ENCODE measurements at regions not wholly inside any gene's neighbourhood (a gene's known extent, or its start where the extent isn't known, plus 50 kb on each side); places are given as distances from the start of the nearest gene placed in this dataset.

DNA sequence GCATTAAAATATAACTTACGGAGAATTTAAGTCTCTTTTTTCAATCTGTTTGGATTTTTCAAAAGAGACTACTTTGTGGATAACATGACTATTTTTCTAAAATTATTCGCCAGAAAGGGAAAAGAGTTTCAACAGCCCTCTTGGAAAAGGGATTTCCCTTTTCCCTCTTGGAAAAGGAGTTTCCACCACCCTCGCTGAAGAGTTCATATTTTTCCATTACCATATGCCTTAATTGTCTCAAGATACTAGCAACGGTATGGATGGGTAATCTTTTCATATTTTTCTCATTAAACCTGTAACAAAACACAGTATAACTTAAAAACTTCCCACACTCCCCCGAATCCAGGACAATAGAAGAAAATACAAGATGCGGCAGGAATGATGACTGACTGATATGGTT lies 66.1 kb upstream of the SPATA12 start:
- TF ChIP-seq, protein P1, sequence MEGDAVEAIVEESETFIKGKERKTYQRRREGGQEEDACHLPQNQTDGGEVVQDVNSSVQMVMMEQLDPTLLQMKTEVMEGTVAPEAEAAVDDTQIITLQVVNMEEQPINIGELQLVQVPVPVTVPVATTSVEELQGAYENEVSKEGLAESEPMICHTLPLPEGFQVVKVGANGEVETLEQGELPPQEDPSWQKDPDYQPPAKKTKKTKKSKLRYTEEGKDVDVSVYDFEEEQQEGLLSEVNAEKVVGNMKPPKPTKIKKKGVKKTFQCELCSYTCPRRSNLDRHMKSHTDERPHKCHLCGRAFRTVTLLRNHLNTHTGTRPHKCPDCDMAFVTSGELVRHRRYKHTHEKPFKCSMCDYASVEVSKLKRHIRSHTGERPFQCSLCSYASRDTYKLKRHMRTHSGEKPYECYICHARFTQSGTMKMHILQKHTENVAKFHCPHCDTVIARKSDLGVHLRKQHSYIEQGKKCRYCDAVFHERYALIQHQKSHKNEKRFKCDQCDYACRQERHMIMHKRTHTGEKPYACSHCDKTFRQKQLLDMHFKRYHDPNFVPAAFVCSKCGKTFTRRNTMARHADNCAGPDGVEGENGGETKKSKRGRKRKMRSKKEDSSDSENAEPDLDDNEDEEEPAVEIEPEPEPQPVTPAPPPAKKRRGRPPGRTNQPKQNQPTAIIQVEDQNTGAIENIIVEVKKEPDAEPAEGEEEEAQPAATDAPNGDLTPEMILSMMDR (IDR thresholded peaks at IDR 0.05; ENCODE audit: insufficient read depth, low read depth, low read length): no peak
- DNase-seq (ENCODE audit: low read depth): no peak
- no peak overlapping the region for H3K4me3 ChIP-seq (ENCODE audit: low read depth, low read length)

DNA sequence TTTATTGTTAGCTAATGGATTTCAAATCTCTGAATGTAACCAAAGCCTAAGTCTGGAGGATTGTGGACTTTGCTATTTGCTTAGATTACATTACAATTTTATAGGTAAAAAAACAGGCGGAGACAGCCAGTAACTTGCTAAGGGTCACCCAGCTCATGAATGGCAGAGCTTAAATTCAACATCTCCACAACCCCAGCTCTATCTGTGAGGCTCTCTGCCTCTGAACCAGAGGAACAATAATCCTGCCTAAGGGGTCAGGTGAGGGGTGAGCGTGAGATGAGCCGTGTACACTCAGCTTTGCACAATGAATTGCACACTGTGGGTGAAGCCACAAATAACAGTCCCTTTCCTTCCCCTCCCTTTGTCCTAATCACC lies 69.8 kb upstream of the SPATA12 start:
- no peak for DNase-seq (ENCODE audit: low read depth)
- no peak overlapping the region for H3K4me3 ChIP-seq (ENCODE audit: low read depth, low read length)
- TF ChIP-seq, protein P1 (IDR thresholded peaks at IDR 0.05; ENCODE audit: insufficient read depth, low read depth, low read length): no peak

DNA sequence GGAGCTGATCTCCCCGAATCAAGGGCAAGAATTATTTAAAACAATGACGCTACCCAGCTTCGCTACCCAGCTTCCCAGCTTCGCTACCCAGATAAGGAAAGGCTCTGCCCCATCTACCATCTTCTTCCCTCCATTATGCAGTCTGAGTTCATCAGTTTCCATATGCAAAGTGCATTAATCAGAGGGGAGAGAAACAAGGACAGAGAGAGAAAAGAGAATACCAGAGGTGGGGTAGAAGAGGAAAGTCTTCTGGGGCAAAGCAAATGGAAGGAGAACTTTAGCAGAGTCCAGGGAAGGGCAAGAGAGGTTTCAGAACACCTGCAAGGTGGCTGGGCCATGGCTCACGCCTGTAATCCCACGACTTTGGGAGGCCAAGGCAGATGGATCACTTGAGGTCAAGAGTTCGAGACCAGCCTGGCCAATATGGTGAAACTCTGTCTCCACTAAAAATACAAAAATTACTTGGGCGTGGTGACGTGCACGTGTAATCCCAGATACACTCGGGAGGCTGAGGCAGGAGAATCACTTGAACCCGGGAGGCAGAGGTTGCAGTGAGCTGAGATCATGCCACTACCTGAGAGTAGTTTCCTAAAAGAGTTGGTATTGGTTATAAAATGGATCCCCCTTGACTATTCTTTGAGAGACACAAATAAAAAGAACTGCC lies 70.4 kb upstream of the SPATA12 start:
- DNase-seq (ENCODE audit: low read depth): no peak
- H3K4me3 ChIP-seq (ENCODE audit: low read depth, low read length): no peak overlapping the region
- TF ChIP-seq, protein P1 (IDR thresholded peaks at IDR 0.05; ENCODE audit: insufficient read depth, low read depth, low read length): no peak

DNA sequence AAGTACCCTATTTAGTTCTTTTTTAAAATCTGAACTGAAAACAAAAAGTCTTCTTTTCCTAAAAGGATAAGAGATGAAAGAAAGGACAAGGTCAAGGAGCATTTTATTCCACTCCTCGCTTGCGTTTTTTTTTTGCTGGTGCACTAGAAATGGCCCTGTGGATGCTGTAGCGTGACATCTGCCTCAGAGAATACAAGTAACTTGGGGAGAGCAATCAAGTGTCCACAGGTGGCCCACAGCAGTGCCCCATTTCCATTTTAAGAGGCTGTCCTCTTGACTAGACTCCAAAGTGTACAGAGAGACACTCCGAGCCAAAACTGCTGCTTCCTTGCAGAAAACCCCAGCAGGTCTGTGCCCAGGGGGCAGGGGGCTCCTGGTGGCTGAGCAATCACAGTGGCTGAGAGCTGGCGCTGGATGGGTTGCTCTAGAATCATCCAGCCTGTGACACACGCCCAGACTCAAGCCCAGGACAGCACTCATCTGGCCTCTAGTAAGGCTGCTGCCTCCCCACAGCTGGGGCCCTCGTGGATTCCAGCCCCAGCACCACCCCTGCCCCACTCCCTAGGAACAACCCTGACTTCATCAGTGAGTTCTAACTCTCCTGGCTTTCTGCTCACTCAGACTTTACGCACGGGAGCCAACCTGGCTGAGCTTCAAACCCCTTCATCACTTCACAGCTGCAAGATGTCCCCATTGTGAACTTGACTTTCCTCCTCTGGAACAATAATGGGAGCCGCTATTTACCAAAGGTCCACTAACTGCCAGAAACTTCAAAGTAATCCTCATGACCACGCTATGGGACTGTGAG lies 71.1 kb upstream of the SPATA12 start:
- DNase-seq (ENCODE audit: low read depth): no peak
- TF ChIP-seq, protein P1 (IDR thresholded peaks at IDR 0.05; ENCODE audit: insufficient read depth, low read depth, low read length): no peak
- H3K4me3 ChIP-seq (ENCODE audit: low read depth, low read length): no peak overlapping the region

DNA sequence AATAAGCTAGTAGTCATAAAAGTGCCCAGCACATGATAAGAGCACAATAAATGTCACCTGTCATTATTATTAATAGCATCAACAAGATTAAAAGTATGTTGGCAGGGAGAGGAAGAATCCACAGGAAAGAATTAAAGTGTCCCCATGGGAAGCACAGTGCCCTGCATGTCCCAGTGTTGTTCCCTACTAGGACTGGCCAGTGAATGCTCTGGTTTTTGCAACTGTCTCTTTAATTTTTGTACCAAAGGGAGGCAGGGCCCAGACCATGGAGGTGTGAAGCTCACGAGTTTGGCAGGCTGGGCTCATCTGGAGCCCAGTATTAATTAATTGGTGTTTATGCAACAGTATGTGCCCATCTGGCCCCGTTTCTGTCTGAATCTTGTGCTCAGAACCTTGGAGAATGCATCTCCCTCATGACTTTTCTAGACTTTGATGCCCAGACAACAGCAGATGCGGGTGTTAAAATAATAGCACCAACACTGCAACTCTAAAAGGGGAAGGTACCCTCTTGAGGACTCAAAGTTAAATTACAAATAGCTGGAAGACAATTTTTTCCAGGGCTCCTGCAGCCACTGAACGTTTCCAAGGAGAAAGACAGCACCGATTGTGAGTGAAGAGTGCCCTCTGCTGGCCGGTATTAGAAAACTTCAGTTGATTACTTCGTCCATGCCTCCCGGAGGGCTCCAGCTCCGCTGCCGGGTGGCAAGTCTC lies 71.9 kb upstream of the SPATA12 start:
- no peak overlapping the region for H3K4me3 ChIP-seq (ENCODE audit: low read depth, low read length)
- DNase-seq (ENCODE audit: low read depth): peak; percentile 89
- TF ChIP-seq, protein P1 (IDR thresholded peaks at IDR 0.05; ENCODE audit: insufficient read depth, low read depth, low read length): peak; percentile 74

DNA sequence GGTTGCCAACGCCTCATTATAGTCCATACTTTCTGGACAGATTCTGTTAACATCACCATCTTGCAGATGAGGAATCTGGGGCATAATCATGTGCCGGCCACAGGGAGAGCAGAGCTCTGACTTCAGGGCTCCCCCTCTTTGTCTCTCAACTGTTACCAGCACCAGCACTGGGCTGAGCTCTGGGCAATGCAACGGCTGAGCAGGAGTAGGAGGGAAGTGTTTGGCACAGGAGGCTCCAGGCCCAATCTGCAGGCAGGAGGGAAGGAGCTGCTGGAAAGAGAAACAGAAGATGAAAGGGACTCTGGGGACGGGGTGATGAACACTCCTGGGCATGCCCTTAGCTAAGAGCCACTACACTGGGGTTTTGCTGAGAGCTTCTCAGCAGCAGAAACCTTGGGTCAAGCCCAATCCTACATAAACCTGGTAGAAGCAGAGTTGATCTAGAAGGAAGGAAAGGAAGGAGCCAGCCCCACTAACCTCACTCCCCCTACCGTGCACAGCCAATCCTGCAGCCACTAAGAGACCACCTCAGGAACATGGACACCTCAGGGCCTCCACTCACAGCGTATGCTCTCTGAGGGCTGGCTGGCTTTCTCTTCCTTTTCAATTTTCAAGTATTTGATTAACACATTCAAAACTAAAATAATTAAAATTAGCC lies 73.1 kb upstream of the SPATA12 start:
- DNase-seq (ENCODE audit: low read depth): no peak
- H3K4me3 ChIP-seq (ENCODE audit: low read depth, low read length): no peak overlapping the region
- TF ChIP-seq, protein P1 (IDR thresholded peaks at IDR 0.05; ENCODE audit: insufficient read depth, low read depth, low read length): peak; percentile 56
